Activated CD4-positive, alpha-beta memory T cell treated with anti-CD3 and anti-CD28 coated beads, Interleukin-2, amount 10 ng/mL, durations not matched to agents 7 days and 5 days (primary cell): ENCODE measurements at regions not wholly inside any gene's neighbourhood (a gene's known extent, or its start where the extent isn't known, plus 50 kb on each side); places are given as distances from the start of the nearest gene placed in this dataset.
"Not testable (repeated sequence)": the region's sequence is repeated elsewhere in the genome, so short reads cannot be mapped to it uniquely, and the experiment has no call there.

Experiments used
- CTCF ChIA-PET: fragments of 350-600 bp; sonication (Branson Sonifier 250); formaldehyde crosslinking; loops from one replicate; lab custom pipeline; 2021; ENCODE audit warnings: antibody characterized with exemption, inconsistent platforms; lab: Charles Lee
- POLR2A ChIA-PET: fragments of 350-600 bp; sonication (Branson Sonifier 250); formaldehyde crosslinking; loops from one replicate; lab custom pipeline; 2021; ENCODE audit warnings: antibody characterized with exemption; lab: Charles Lee
- DNase-seq: peaks from one replicate; pipeline ENCODE4 v3.0.0-alpha.2; 2020
- H3K27ac Mint-ChIP-seq: one replicate; pipeline ENCODE4 v1.8.0; 2021; ENCODE audit warnings: mild to moderate bottlenecking, mixed read lengths
- H3K27me3 Mint-ChIP-seq: one replicate; pipeline ENCODE4 v1.8.0; 2021; ENCODE audit warnings: mixed read lengths
- H3K36me3 Mint-ChIP-seq: one replicate; pipeline ENCODE4 v1.8.0; 2021; ENCODE audit warnings: low read depth, mixed read lengths
- H3K4me1 Mint-ChIP-seq: one replicate; pipeline ENCODE4 v1.8.0; 2021; ENCODE audit warnings: mixed read lengths
- H3K4me3 Mint-ChIP-seq: one replicate; pipeline ENCODE4 v1.8.0; 2021; ENCODE audit warnings: mild to moderate bottlenecking, mixed read lengths
- H3K9me3 Mint-ChIP-seq: one replicate; pipeline ENCODE4 v1.8.0; 2021; ENCODE audit warnings: mixed read lengths

GRCh38 chr10:28909875-28910274 lies 232.6 kb downstream of the BAMBI start:
- no peak for DNase-seq
- ChIA-PET POLR2A (no interaction called here), CTCF (no interaction called here)
- Mint-ChIP-seq H3K36me3 (no peaks in the 10 kb centered on the region), H3K4me1 (no peaks in the 10 kb centered on the region), H3K4me3 (no peak overlapping the region), H3K27me3 (no peaks in the 10 kb centered on the region), H3K27ac (no peak overlapping the region), H3K9me3 (no peaks in the 10 kb centered on the region)

- Mint-ChIP-seq H3K4me1 (no peaks in the 10 kb centered on the region), H3K27ac (no peak overlapping the region), H3K27me3 (no peaks in the 10 kb centered on the region), H3K9me3 (no peaks in the 10 kb centered on the region), H3K36me3 (no peaks in the 10 kb centered on the region), H3K4me3 (no peak overlapping the region)
- CTCF ChIA-PET, result no interaction called here
- POLR2A ChIA-PET, result no interaction called here
- DNase-seq, result no peak
Observed at GRCh38 chr10:28910956-28911355, 233.6 kb downstream of the BAMBI start.

- H3K27ac Mint-ChIP-seq, H3K4me1 Mint-ChIP-seq, POLR2A ChIA-PET, H3K4me3 Mint-ChIP-seq, H3K9me3 Mint-ChIP-seq, DNase-seq, H3K36me3 Mint-ChIP-seq, H3K27me3 Mint-ChIP-seq: not testable (repeated sequence)
- CTCF ChIA-PET, result interaction anchor here (0.6 kb wide), 1 partner anchor 34 kb away, joined by 6 read pairs; no protein-coding TSS in a partner anchor
Observed at GRCh38 chr10:28911511-28911910, 234.2 kb downstream of the BAMBI start.

GRCh38 chr10:28912017-28912783 lies 234.9 kb downstream of the BAMBI start:
- H3K27me3 Mint-ChIP-seq, result peaks cover under 1% of the 10 kb centered on the region
- ChIA-PET POLR2A (no interaction called here), CTCF (interaction anchor here (0.6 kb wide), 1 partner anchor 35 kb away, joined by 6 read pairs; no protein-coding TSS in a partner anchor)
- no peak overlapping the region for H3K4me3 Mint-ChIP-seq
- H3K9me3 Mint-ChIP-seq, result no peaks in the 10 kb centered on the region
- H3K36me3 Mint-ChIP-seq, result no peaks in the 10 kb centered on the region
- no peaks in the 10 kb centered on the region for H3K4me1 Mint-ChIP-seq
- H3K27ac Mint-ChIP-seq, result no peak overlapping the region
- no peak for DNase-seq

GRCh38 chr10:28913436-28914237 lies 236.3 kb downstream of the BAMBI start:
- no peaks in the 10 kb centered on the region for H3K9me3 Mint-ChIP-seq
- no peak overlapping the region for H3K4me3 Mint-ChIP-seq
- DNase-seq, result no peak
- H3K27ac Mint-ChIP-seq, result no peak overlapping the region
- no peaks in the 10 kb centered on the region for H3K4me1 Mint-ChIP-seq
- CTCF ChIA-PET, result no interaction called here
- peaks cover 1% of the 10 kb centered on the region for H3K27me3 Mint-ChIP-seq
- no peaks in the 10 kb centered on the region for H3K36me3 Mint-ChIP-seq
- POLR2A ChIA-PET, result no interaction called here

- Mint-ChIP-seq H3K4me3 (no peak overlapping the region), H3K27me3 (peaks cover 1% of the 10 kb centered on the region), H3K27ac (no peak overlapping the region), H3K4me1 (no peaks in the 10 kb centered on the region), H3K9me3 (no peaks in the 10 kb centered on the region), H3K36me3 (no peaks in the 10 kb centered on the region)
- no peak for DNase-seq
- CTCF ChIA-PET, result no interaction called here
- POLR2A ChIA-PET, result no interaction called here
Observed at GRCh38 chr10:28914701-28915100, 237.4 kb downstream of the BAMBI start.

GRCh38 chr10:28915989-28916588 lies 238.8 kb downstream of the BAMBI start:
- peaks cover 1% of the 10 kb centered on the region for H3K27me3 Mint-ChIP-seq
- no peaks in the 10 kb centered on the region for H3K36me3 Mint-ChIP-seq
- H3K9me3 Mint-ChIP-seq, result no peaks in the 10 kb centered on the region
- ChIA-PET POLR2A (no interaction called here), CTCF (interaction anchor here (1.0 kb wide), 1 partner anchor 252 kb away, joined by 3 read pairs; no protein-coding TSS in a partner anchor)
- no peak overlapping the region for H3K27ac Mint-ChIP-seq
- no peak overlapping the region for H3K4me3 Mint-ChIP-seq
- H3K4me1 Mint-ChIP-seq, result no peaks in the 10 kb centered on the region
- DNase-seq, result no peak

- CTCF ChIA-PET, result no interaction called here
- DNase-seq, result no peak
- POLR2A ChIA-PET, result no interaction called here
- no peaks in the 10 kb centered on the region for H3K4me1 Mint-ChIP-seq
- H3K9me3 Mint-ChIP-seq, result no peaks in the 10 kb centered on the region
- no peak overlapping the region for H3K27ac Mint-ChIP-seq
- H3K36me3 Mint-ChIP-seq, result no peaks in the 10 kb centered on the region
- H3K27me3 Mint-ChIP-seq, result peaks cover 1% of the 10 kb centered on the region
- no peak overlapping the region for H3K4me3 Mint-ChIP-seq
Observed at GRCh38 chr10:28920091-28920490, 242.8 kb downstream of the BAMBI start.

GRCh38 chr10:28922127-28922526 lies 244.8 kb downstream of the BAMBI start:
- ChIA-PET POLR2A (no interaction called here), CTCF (no interaction called here)
- H3K27ac Mint-ChIP-seq, result no peak overlapping the region
- H3K27me3 Mint-ChIP-seq, result peaks cover 1% of the 10 kb centered on the region
- no peaks in the 10 kb centered on the region for H3K36me3 Mint-ChIP-seq
- no peaks in the 10 kb centered on the region for H3K4me1 Mint-ChIP-seq
- DNase-seq, result no peak
- no peak overlapping the region for H3K4me3 Mint-ChIP-seq
- no peaks in the 10 kb centered on the region for H3K9me3 Mint-ChIP-seq

GRCh38 chr10:28922861-28923260 lies 245.5 kb downstream of the BAMBI start:
- Mint-ChIP-seq H3K4me1 (no peaks in the 10 kb centered on the region), H3K36me3 (no peaks in the 10 kb centered on the region), H3K27me3 (no peaks in the 10 kb centered on the region), H3K9me3 (no peaks in the 10 kb centered on the region), H3K27ac (no peak overlapping the region), H3K4me3 (no peak overlapping the region)
- POLR2A ChIA-PET, result no interaction called here
- DNase-seq, result no peak
- CTCF ChIA-PET, result no interaction called here

- Mint-ChIP-seq H3K27me3 (no peaks in the 10 kb centered on the region), H3K36me3 (no peaks in the 10 kb centered on the region), H3K27ac (no peak overlapping the region), H3K9me3 (no peaks in the 10 kb centered on the region), H3K4me3 (no peak overlapping the region), H3K4me1 (no peaks in the 10 kb centered on the region)
- ChIA-PET POLR2A (no interaction called here), CTCF (no interaction called here)
- no peak for DNase-seq
Observed at GRCh38 chr10:28924717-28925116, 247.4 kb downstream of the BAMBI start.

- H3K4me3 Mint-ChIP-seq, result no peak overlapping the region
- no peaks in the 10 kb centered on the region for H3K27me3 Mint-ChIP-seq
- POLR2A ChIA-PET, result no interaction called here
- CTCF ChIA-PET, result no interaction called here
- H3K9me3 Mint-ChIP-seq, result no peaks in the 10 kb centered on the region
- H3K27ac Mint-ChIP-seq, result no peak overlapping the region
- no peak for DNase-seq
- H3K4me1 Mint-ChIP-seq, result no peaks in the 10 kb centered on the region
- H3K36me3 Mint-ChIP-seq, result no peaks in the 10 kb centered on the region
Observed at GRCh38 chr10:28925121-28925663, 247.9 kb downstream of the BAMBI start.

- CTCF ChIA-PET, result no interaction called here
- Mint-ChIP-seq H3K9me3 (no peaks in the 10 kb centered on the region), H3K36me3 (no peaks in the 10 kb centered on the region), H3K27ac (no peak overlapping the region), H3K4me1 (no peaks in the 10 kb centered on the region), H3K4me3 (no peak overlapping the region), H3K27me3 (no peaks in the 10 kb centered on the region)
- POLR2A ChIA-PET, result no interaction called here
- DNase-seq, result no peak
Observed at GRCh38 chr10:28926932-28927331, 249.6 kb downstream of the BAMBI start.
